GM18502 (cell line): ENCODE measurements at regions not wholly inside any gene's neighbourhood (a gene's known extent, or its start where the extent isn't known, plus 50 kb on each side); places are given as distances from the start of the nearest gene placed in this dataset.

ENCODE experiments used
- ATAC-seq: cut with Tn5 transposase; IDR thresholded peaks from one replicate; pipeline ENCODE4 v1.9.1; 2021; ENCODE audit warnings: mild to moderate bottlenecking; ENCODE audit not compliant: unreplicated experiment, poor library complexity

- no peak for ATAC-seq
These were observed 1223.7 kb upstream of the AGA start for GRCh38 chr4:178665916-178666315.

- no peak for ATAC-seq
These were observed 1229.5 kb upstream of the AGA start for GRCh38 chr4:178671766-178672165.

GRCh38 chr4:178672512-178672911 lies 1230.3 kb upstream of the AGA start:
- no peak for ATAC-seq

GRCh38 chr4:178681871-178682270 lies 1239.6 kb upstream of the AGA start:
- no peak for ATAC-seq

- ATAC-seq, result no peak
These were observed 1247.7 kb upstream of the AGA start for GRCh38 chr4:178689926-178690325.

GRCh38 chr4:178693816-178694215 lies 1251.6 kb upstream of the AGA start:
- ATAC-seq, result no peak

- no peak for ATAC-seq
These were observed 1254.3 kb upstream of the AGA start for GRCh38 chr4:178696515-178696914.

GRCh38 chr4:178712486-178712885 lies 1270.2 kb upstream of the AGA start:
- no peak for ATAC-seq

GRCh38 chr4:178738026-178738425 lies 1295.8 kb upstream of the AGA start:
- ATAC-seq, result no peak

GRCh38 chr4:178745203-178745602 lies 1303.0 kb upstream of the AGA start:
- no peak for ATAC-seq

- ATAC-seq, result no peak
These were observed 1310.8 kb upstream of the AGA start for GRCh38 chr4:178752954-178753525.

- no peak for ATAC-seq
These were observed 1336.3 kb upstream of the AGA start for GRCh38 chr4:178778496-178778895.

- no peak for ATAC-seq
These were observed 1339.5 kb upstream of the AGA start for GRCh38 chr4:178781779-178782178.

GRCh38 chr4:178784491-178784890 lies 1342.3 kb upstream of the AGA start:
- no peak for ATAC-seq

- ATAC-seq, result no peak
These were observed 1347.0 kb upstream of the AGA start for GRCh38 chr4:178789279-178789678.

- ATAC-seq, result no peak
These were observed 1357.0 kb upstream of the AGA start for GRCh38 chr4:178799204-178799603.

- ATAC-seq, result no peak
These were observed 1365.9 kb upstream of the AGA start for GRCh38 chr4:178808106-178808505.

- no peak for ATAC-seq
These were observed 1367.7 kb upstream of the AGA start for GRCh38 chr4:178809921-178810320.

GRCh38 chr4:178811356-178811755 lies 1369.1 kb upstream of the AGA start:
- ATAC-seq, result no peak

- ATAC-seq, result no peak
These were observed 1370.6 kb upstream of the AGA start for GRCh38 chr4:178812866-178813265.

GRCh38 chr4:178814908-178815307 lies 1372.7 kb upstream of the AGA start:
- ATAC-seq, result no peak

GRCh38 chr4:178823673-178824295 lies 1381.5 kb upstream of the AGA start:
- ATAC-seq, result no peak
